ENCODE measurements at regions not wholly inside any gene's neighbourhood (a gene's known extent, or its start where the extent isn't known, plus 50 kb on each side); places are given as distances from the start of the nearest gene placed in this dataset.
A peak's percentile ranks its signal among the peaks of the same experiment; 100 is the strongest.

DNA sequence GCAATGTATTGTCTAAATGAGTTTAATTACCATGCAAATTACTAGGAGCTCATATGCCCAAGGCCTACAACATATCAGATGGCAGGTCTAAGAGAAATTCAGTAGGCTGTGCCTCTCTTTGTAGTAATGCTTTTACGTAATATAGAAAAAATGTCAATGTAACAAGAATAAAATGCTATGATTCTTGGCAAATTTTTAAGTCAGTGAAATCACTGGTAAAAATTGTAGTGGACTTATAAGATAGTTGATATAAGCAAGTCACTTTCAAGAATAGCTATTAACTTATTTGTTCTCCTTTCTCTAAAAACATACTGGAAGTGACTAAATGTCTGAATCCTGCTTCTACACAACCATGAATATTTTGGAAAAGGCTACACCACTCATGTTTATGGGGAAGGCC, 707.8 kb downstream of the TUSC7 start:
- DNase-seq = no peak

DNA sequence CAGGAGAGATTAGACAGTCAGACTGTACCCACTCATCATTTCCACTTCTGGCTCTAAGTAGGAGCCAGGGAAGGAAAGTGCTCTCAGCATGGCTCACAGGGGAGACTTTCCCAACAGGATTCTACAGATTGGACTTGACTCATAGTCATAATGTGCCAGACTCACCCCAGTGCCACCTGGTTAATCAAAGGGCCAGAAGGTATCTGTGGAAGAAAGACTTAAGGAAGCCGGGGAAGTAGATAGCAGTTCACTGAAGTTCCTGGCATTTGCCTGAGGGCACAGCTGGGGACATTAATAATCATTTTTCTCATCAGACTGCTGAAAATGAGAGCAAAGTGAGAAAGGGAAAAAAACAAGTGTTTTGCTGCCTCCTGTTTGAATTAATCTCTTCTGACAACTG, 717.5 kb downstream of the TUSC7 start:
- no peak for DNase-seq

DNA sequence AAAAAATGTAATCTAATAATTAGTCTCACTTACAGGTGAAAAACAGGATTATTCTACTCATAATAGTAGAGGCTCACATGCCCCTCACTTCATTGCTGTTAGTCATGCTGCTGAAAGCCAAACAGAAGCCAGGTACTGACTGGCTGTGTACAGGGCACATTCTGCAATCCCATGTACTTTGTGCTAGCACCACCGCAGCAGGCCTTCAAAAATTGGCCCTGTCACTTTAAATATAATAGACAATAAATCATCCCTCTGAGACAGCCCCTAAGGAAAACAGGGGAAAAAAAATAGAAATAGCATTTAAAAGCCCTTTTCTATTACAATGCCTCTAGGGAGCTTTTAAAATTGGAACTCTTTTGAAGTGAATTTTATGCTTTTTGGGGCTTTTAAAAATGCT, 723.8 kb downstream of the TUSC7 start:
- DNase-seq = no peak

DNA sequence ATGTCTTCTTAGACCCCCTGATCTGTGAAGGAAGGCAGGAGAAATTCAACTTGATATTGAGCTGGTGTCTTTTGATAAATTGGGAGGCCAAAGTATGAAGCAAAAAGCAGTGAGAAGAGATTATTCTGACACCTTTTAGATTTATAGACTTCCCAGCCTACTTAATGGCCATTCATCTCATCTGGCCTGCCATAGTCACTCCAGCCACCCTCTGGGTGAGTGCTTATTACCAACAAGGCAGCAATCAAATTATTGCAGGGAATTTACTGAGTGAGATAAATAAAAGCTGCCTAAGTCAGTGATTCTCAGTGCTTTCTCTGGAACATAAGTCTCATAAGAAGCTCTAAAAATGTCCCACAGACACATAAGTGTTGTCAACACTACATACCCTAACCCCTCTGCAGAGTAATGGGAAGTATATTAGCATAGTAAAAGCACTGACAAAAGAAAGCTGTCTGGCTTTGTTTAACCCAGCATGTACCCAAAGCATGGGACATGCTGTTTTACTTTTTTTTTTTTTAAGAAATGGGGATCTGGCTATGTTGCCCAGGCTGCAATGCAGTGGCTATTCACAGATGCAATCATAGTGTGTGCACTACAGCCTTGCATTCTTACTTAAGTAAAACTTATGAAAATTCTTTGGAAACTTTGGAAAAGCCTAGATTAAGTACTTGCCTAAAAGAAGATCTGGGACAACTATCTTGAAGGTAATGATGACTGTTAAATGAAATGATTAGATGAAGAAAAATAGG, 725.3 kb downstream of the TUSC7 start:
- no peak for DNase-seq

DNA sequence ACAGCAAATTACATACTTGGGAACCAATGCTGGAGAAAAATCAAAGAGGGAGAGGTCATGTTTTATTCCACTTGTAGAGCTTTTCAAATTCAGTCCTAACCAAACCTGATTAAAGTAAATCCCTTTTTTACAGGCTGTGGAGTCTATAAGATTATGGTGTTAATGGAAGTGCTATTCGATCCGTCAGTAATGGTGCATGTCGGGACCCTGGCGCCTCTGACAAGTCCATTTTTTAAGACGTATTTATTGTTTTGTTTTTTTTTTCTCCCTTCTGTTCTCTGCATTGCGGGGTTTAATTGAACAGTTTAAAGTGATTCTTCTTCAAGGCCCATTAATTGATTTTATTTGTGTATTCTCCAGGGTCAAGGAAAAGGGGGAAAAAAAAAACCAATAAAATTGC, 725.9 kb downstream of the TUSC7 start:
- DNase-seq = no peak

DNA sequence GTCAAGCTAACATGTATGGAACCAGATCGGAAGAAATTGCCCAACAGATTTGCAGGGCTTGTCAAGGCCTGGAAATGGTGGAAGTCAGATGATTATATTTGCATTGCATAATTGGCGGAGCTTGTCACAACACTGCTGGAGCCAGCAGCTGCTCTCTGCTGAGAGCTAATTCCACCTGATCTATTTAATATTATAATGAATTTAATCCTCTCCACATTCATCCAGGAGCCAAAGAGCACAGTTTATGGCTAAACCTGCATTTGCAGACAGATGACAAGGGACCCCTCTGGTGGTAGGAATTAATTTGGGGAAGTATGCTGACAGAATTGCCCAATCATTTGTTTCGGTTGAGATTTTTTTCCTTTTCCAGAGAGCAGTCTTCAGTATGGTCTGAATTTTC, 730.2 kb downstream of the TUSC7 start:
- peak; percentile 90 for DNase-seq

DNA sequence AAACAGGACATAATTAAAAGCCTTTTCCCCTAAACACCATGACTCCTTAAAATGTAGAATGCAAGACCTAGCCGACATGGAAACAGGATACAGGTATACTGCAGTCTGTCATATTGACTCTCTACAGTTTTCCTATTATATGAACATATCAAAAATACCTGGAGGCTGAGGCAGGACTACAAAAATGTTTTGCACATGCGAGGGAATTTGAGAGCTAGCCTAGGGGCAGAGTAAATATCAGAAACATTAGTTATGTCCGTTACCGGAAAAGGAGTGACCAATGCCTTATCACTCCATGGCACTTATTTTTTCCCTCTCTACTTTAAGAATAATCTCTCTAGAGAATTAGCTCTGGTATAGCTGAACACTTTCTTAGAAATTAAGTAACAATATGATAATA, 732.3 kb downstream of the TUSC7 start:
- DNase-seq = no peak

DNA sequence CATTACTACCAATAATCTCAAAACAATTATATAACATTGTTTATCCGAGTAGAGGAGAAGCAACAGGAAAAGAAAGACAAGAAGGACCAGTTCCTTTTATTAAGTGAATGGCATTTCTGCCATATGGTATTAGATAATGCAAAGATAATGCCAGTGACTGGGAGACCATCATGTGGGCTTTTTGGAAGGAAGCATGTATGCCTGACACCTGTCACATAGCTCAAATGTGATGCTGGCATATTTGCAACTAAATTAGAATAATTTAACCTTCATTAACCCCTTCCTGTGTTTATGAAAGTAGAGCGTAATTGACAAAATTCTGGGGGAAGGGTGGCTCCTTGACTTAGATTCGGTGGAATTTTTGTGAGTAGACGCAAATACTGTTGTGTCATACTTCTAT, 733.0 kb downstream of the TUSC7 start:
- DNase-seq = no peak

DNA sequence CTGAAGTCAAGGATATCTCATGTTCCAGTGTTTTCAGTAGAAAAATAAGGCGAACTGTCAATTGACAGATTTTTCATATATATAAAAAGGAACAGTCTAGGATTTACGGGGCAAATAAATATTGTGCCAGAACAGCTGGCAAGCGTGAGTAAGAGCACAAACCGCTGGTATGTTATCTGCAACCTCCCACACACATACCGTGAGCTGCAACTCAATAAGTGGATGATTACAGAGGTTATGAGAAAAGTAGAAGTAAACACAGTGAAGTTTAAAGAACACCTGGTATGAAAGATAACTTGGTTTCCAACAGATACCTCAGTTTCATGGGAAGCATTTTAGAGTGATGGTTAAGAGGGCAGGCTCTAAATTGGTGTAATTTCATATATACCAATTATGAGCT, 733.4 kb downstream of the TUSC7 start:
- DNase-seq = peak; percentile 3

DNA sequence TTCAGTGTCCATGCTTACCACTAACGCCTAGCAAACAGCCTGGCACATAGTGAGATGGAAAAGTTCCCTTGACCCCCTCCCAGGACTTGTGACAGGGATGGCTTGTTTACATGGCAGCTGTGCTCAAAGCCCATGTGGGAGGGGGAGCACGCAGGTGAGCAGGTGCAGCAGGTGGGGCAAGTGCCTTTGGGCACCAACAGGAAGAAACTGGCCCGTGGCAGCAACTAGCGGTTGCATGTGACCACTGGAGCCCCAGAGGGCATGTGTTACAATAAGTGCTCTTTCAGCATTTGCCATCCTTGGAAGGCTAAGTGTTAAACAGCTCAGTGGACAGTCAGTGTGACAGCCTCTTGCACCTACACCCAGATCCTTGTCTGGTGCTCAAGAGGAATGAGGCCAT, 734.6 kb downstream of the TUSC7 start:
- DNase-seq = no peak

DNA sequence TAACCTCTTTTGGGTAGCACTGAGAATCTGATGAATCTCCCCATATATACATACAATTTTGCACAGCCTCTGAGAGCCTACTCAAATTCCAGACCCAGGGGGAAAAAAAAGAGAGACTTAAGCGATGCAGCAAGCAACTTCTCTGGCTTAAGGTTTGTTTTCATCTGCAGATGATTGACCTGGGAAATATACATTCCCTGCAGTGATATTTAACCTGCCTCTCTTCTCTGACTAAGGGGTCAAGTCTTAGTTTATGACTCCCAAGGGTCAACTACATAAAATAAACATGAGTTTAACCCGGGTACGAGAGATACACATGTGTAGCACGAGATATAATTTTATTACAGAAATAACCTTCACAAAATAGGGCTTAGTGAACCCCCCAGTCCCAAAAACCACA, 737.8 kb downstream of the TUSC7 start:
- DNase-seq = no peak

DNA sequence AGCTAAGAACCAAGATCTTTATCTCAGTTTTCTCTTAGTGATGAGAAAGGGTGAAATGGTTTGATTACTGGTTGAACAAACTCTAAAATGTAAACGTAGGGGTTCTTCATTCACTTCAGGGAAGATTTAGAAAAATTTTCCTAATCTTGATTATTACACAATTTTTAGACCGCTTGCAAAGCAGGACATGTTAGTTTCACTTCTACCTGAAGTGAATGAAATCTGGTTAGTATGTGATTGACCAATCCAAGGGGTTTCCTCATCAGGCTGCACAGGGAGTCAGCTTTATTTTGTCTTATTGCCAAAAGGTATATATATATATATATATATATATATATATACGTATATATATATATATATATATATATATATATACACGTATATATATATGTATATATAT, 740.4 kb downstream of the TUSC7 start:
- no peak for DNase-seq

DNA sequence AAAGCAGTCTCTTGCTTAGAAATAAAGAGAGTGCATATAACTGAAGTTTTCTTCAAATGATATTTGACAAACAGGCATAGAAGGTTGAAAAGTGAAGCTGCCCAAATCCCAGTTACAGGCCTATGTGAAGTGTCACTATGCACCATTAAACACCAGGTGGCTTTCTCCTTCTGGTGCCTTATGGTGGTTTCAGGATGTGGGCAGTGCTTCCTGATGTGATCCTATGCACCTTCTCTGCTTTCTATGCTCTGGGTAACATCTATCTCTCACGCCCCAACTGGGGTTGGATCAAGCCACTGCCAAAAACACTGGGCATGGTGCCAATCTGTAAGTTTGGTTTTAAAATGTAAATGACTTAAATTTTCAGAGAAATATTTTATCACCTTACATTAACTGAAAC, 744.7 kb downstream of the TUSC7 start:
- DNase-seq = peak; percentile 4

DNA sequence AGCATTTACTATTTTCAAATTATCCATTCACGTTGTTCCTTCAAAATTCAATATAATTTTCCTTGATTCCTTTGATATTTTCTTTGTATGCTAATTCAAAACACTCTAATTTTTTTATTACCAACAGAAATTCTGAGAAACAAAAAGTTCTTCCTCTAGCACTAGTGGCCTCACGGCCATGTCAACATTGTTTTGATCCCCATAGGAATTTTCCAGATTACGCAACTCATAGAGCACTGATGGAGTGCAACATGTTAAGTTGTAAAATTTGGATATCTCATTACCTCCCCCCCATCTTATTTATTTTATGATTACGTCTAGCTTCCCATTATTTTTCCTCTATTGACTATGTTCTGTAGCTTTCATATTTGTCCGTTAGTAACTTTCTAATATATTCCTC, 745.3 kb downstream of the TUSC7 start:
- DNase-seq = no peak

DNA sequence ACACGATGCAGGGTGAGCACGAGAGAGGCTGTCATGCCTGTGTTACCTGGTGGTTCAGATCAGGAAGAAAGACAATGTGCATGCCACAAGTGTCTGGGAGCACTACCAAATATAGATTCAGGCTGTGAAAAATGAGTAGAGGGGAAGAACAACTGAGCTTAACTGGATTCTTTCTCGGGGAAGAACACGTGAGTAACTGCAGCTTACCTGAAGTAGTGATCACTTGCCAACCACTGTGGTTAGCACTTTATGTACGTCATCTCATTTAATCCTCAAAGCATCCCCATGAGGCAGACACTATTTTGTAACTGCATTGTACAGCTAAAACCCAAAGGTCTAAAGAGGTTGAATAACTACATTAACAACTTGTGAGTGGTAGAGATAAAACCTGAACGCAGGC, 746.2 kb downstream of the TUSC7 start:
- no peak for DNase-seq

DNA sequence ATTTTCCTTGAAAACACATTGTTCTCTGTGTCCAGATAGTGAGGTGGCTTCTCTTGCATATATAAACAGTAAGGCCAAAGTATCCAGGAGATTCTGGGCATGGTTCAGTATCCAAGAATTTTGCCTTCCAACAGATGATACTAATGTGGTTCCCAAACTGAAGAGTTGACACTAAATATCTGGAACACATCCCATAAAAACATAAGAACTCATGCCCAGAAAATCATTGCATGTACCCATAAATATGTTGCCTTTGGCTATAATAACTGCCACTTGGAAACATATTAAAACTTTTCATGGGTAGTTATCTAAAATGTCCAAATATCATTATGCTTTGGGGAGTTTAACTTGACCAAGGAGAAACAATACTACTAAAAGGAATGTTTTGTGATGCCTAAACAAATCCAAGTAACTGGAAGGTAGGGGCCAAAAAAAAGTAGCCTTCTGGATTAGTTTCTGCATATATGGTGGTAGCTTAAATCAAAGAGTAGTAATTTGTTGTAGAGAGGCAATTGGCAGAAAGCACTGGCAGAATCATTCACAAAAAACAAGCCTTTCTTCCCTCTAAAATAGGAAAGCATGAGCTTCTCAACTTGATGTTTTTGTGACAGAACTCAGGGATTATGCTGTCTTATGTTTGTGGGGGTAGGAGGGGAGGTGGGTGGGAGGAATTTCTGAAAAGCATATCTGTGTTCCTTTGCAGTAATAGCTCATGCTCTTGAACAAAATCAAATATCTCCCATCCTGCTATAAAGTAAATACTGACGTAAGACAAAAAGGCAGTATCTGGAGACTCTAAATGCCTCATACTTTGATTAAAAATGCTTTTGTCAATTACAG, 753.9 kb downstream of the TUSC7 start:
- DNase-seq = no peak

DNA sequence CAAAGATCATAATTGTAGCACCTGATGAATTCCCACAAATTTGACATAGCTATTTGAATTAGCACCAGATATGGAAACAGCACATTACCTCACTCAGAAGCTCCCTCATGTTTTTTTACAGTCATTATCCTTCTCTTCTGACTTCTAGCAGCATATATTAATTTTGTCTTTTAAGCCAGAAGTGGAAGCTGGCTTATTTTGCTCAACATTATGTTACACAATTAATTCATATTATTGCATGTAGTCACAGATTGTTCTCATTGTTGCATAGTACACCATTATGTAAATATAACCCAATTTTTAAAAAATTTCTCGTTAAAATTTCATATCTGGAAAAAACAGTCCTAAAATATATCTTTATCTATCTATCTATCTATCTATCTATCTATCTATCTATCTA, 762.3 kb downstream of the TUSC7 start:
- DNase-seq = no peak

DNA sequence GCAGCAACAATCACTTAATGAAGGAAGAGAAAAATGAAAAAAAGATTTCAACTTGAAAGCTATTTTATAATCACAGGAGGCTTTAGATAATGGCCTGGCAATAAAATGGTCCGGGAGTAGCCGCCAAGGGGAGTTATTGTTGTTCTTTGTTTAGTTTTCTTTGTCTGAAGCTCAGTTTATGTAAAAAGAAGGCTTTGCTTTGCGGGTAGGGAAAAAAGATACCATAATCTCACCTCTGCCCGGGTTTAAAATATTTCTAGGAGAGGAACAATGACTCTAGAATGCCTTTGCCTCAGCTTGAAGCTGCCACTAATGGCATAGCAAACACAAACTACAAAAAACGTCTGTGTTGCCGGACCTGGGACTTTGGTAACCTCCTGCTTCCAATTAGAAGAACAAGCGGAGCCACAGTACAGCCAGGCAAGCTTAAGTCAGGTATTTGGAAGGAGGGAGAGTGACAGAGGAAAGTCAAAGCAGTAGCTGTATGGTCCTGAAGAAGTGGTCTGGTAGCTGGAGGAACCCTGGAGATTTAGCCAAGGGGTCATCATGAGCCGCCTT, 764.5 kb downstream of the TUSC7 start:
- DNase-seq = no peak

DNA sequence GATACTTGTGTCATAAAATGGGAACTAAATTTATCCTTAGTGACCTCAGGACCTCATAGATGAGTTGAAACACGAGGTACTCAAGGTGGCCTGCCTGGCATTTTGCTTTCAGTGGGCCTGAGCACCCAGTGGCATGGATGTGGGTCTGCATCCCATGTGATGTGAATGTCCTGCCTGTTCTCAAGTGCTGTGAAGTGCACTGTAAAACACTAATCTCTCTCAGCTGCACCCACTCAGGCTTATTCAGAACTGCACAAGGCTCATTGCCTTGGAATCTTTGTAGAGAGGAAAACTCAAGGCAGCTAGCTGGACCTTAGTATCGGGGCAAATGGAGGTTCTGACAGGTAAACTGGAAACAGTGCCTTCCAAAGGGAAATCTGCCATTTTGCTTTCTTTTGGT, 767.0 kb downstream of the TUSC7 start:
- DNase-seq = no peak

DNA sequence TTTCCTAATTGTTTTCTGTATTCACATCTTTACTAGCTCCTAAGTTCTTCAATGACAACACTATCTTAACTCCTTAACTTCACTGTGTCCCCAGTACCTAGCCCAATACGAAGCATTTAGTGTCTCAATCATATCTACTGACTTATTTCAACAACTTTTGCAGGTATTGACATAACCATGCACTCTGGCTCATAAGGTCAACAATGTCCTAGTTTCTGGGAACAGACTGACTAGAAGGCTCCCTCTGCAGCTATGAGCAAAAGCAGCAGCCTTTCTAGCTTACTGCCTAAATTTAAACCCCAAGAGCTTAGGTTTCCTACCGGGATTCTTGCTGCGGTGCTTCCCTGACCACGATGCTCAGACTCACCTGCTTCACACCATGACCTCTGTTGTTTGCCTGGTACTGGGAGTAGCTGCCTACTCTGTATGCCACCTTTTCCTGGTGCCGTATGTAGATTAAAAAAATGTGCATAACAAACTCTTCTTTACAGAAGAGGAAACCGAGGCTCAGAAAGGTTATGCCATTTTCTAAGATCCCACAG, 767.7 kb downstream of the TUSC7 start:
- no peak for DNase-seq

DNA sequence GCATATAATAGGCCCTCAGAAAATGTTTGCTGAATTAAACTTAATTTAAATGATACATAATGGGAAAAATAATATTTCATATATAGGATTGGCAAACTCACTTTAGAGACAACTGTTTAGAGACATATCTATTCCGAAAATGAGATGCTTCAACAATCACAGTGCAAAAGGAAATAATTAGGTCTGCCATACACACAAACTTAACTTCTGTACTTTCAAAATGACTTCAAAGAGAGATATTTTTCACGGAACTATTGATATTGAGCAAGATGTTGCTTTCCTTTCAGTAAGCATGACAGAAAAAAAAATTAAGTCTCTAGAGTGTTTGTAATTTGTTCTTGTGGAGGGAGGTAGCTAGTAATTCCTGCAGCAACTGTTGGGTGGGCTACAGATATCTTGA, 769.5 kb downstream of the TUSC7 start:
- no peak for DNase-seq

DNA sequence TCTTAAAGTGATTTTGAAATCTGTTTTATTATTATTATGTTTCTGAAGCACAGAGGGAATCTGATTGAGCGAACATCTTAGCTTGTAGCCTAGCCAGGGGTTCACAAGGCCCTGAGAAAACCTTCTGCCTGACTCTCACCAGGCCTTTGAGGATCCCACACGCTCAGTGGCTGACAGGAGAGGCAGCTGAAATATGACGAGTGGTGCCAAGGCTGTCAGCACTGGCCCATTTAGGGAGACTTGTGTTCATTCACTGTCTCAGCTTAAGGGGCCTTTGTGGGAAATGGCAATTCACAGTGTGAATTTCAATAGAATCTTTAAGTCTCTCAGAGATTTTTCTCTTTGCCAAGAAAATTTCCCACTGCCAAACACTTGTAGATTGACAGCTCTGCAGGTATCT, 770.9 kb downstream of the TUSC7 start:
- no peak for DNase-seq

DNA sequence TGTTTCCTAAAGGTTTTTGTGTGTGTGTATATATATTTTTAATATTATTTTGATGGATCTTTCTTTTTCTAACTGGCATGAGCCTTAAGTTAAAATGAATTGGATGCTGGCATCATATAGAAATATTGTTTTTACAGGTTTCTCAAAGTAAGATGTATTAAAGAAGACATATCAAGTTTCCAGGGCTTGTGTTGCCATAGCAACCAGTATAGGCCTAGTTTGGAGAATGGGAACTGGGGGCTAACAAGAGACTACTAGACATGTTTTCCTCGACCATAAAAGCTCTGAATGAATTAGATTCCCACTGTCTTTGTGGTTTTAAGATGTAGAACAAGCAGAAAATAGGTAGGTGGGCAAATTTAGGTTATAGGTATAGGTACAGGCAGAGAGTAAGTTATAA, 771.4 kb downstream of the TUSC7 start:
- DNase-seq = no peak

DNA sequence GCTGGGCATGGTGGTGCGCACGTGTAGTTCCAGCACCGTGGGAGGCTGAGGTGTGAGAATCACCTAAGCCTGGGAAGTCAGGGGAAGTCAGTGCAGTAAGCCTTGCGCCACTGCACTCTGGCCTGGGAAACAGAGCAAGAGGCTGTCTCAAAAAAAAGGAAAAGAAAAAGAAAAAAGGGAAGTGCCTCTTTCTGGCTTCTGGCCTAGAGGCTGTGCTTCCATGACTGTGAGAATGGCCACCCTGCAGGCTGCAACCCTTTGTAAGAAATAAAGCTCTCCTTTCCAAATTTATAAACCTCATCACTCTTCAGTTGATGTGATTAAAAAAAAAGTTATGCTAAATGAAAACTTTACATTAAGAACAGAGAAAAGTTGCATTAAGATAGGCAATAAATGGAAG, 774.3 kb downstream of the TUSC7 start:
- no peak for DNase-seq

Measured in NCI-H1694 treated with DMSO at 0.1 percent for 48 hours (cell line).